Activated CD4-positive, alpha-beta T cell treated with anti-CD3 and anti-CD28 coated beads, Interleukin-2, Interleukin-4, amounts not matched to agents 100 ng/mL and 50 ng/mL, durations not matched to agents 16 hours and 8 hours (primary cell): ENCODE measurements at regions not wholly inside any gene's neighbourhood (a gene's known extent, or its start where the extent isn't known, plus 50 kb on each side); places are given as distances from the start of the nearest gene placed in this dataset.
"Not testable (repeated sequence)": the region's sequence is repeated elsewhere in the genome, so short reads cannot be mapped to it uniquely, and the experiment has no call there.

Source experiments
- DNase-seq: peaks from one replicate; pipeline ENCODE4 v3.0.0-alpha.2; 2020; ENCODE audit warnings: low spot score

DNA sequence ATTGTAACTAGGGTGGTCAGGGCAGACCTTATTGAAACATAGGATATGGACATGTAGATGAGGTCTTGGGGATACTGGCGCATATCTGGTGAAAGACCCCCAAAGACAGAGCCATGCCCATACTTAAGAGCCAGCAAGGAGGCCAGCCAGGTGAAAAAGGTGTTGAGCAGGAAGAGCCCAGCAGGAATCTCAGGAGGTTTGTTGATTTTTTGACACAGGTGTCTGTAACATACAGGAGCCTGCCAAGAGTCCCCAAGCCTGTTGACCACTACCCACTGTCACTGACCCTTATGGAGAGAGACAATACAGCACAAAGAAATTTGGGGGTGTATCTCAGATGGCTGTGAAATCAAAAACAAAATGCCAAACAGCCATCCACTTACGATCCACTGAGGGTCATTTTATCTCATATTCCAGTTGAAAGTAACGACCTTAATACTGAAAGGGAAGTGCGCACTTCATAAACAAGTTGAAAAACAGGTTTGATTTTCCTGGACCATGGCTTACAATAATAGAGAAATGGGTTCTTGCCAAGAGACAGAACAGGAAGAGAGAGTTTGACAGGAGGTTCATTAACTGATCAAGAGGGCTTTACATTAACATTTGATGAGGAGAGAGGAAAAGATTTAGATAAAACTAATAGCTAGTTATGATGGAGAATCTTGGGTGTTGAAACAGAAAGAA, 163.6 kb downstream of the GLUL start:
- DNase-seq: no peak

- no peak for DNase-seq
These were observed 165.0 kb downstream of the GLUL start for GRCh38 chr1:182226618-182227017.

GRCh38 chr1:182225755-182226154, 164.2 kb upstream of the ZNF648 start:
- DNase-seq: not testable (repeated sequence)

- DNase-seq: not testable (repeated sequence)
These were observed 160.5 kb upstream of the ZNF648 start for GRCh38 chr1:182221990-182222389.

DNA sequence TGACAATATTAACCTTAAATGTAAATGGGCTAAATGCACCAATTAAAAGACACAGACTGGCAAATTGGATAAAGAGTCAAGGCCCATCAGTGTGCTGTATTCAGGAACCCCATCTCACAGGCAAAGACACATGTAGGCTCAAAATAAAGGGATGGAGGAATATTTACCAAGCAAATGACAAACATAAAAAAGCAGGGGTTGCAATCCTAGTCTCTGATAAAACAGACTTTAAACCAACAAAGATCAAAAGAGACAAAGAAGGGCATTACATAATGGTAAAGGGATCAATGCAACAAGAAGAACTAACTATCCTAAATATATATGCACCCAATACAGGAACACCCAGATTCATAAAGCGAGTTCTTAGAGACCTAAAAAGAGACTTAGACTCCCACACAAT, 159.9 kb upstream of the ZNF648 start:
- not testable (repeated sequence) for DNase-seq

GRCh38 chr1:182217967-182218366, 156.5 kb upstream of the ZNF648 start:
- DNase-seq: no peak

DNA sequence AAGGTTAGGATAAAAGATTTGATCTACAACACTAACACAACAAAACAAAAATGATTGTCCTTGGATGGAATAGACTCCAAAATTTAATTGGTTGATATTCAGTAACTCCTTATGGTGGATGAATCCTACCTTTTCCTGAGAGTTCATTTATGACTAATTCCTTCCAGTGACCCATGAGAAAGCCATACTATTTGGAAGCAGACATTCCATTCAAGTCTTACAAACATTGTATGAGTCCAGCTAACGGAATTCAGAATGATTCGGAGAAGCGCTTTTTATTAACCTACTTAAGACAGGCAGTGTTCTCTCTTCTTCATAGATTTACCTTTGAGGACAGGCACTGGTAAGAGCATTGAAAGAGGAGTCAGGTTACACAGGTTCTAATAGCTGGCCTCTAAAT, 155.6 kb upstream of the ZNF648 start:
- no peak for DNase-seq

DNA sequence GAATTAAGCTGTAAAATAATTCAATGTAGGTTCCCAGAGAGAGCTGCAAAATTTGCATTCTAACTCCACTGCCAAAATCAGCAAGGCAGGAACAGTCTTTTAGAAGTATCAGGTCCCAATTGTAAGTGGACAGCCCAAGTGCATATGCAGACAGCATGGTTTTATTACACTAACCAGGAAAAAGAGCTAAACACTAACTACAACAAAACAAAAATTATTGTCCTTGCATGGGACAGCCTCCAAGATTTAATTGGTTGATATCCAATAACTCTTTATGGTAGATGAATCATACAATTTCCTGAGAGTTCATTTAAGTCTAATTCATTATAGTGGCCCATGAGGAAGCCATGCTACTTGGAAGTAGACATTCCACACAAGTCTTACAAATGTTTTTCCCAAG, 154.3 kb upstream of the ZNF648 start:
- no peak for DNase-seq

DNA sequence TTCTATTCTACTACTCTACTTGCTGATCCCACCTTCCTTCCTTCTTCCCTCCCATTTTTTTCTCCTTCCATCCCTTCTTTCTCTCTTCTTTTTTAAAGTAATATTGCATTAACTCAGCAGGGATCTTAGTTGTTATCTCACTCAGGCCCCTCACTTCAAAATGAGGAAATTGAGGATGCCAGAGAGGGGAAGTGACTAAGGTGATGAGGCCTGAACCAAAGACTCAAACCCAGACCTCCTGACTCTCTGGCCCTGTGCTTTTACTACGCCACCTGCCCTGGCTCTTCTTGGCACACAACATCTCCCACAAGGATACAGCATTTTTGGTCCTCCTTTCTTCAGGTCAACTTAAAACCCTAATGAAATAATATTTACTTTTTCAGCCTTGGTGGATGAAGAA, 151.7 kb upstream of the ZNF648 start:
- DNase-seq: no peak

GRCh38 chr1:182211386-182211785, 149.9 kb upstream of the ZNF648 start:
- no peak for DNase-seq

DNA sequence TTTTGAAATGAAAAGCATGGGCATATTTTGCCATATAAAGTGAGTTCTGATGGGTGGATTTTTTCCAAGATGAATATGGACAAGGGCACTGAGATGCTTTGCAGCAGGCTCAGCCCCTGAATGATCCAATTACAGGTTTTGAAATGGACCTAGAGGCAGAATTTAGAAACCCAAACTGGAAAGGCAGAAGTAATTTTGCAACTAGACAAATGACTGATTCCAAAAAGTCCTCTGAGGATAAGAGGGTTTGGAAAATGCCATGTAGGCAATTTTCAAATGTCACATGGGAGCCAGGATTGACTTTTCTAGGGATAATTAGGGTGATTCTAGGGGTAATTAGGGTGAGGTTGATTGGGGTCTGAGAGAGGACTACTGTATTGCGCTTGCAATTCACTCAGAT, 148.9 kb upstream of the ZNF648 start:
- no peak for DNase-seq

DNA sequence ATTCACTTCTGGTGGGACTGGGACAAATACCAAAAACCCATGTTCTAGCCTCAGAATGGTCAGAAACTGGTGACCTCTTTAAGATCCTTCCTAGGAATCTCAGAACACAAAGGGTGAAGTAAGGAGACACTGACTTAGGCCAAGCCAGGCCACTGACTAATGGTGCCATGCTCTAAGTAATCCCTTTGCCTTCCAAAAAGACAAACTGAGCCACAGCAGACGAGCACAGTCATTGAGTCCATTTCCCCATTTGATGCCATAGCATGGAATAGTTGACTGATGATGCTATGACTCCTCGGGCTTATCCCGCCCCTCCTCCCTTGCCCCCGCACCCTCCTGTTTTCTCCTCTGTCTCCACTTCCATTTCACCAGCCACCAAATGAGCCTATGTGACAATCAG, 145.8 kb upstream of the ZNF648 start:
- no peak for DNase-seq

DNA sequence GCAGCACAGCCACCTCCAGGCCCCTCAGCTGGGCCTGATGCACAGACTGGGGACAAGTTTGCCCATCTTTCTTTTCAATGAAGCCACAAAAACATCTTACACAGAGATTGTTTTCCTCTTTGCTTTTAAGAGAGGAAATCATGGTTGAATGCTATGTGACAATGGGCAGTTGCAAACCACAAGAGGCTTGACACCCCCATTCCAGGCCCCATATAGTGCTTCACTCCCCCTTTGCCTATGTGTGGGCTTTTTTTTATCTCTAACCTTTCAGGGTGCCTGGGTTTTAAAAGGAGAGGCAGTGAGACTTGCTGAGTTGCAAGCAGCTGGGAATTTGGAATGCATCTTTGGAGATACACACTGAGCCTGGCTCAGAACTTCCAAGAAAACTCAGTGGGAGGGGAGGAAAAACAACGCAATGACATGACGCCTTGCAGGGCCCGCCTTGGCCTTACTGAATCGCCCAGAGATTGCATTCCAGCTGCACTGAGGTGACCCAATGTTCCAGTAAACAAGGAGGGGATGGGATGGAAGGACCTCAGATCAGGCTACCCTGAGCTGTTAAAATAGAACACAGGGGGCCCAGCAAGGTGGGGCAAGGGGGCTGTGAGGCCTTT, 145.2 kb upstream of the ZNF648 start:
- no peak for DNase-seq

- no peak for DNase-seq
These were observed 144.0 kb upstream of the ZNF648 start for GRCh38 chr1:182205351-182206022.

- DNase-seq: no peak
These were observed 141.8 kb upstream of the ZNF648 start for GRCh38 chr1:182203191-182203875.

DNA sequence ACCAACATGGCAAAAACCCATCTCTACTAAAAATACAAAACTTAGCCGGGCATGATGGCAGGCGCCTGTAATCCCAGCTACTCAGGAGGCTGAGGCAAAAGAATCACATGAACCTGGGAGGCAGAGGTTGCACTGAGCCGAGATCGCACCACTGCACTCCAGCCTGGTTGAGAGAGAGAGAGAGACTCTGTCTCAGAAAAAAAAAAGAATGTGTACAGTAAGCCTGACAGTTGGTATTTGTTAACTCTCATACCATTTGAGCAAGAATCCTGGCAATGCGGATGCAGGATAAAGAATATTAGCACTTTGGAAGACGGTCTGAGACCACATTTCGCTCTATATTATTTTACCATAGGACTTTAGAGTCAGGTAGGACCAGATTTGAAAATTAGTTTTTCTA, 140.0 kb upstream of the ZNF648 start:
- DNase-seq: not testable (repeated sequence)

GRCh38 chr1:182200025-182200812, 138.7 kb upstream of the ZNF648 start:
- DNase-seq: no peak

GRCh38 chr1:182198006-182198605, 136.6 kb upstream of the ZNF648 start:
- DNase-seq: no peak

DNA sequence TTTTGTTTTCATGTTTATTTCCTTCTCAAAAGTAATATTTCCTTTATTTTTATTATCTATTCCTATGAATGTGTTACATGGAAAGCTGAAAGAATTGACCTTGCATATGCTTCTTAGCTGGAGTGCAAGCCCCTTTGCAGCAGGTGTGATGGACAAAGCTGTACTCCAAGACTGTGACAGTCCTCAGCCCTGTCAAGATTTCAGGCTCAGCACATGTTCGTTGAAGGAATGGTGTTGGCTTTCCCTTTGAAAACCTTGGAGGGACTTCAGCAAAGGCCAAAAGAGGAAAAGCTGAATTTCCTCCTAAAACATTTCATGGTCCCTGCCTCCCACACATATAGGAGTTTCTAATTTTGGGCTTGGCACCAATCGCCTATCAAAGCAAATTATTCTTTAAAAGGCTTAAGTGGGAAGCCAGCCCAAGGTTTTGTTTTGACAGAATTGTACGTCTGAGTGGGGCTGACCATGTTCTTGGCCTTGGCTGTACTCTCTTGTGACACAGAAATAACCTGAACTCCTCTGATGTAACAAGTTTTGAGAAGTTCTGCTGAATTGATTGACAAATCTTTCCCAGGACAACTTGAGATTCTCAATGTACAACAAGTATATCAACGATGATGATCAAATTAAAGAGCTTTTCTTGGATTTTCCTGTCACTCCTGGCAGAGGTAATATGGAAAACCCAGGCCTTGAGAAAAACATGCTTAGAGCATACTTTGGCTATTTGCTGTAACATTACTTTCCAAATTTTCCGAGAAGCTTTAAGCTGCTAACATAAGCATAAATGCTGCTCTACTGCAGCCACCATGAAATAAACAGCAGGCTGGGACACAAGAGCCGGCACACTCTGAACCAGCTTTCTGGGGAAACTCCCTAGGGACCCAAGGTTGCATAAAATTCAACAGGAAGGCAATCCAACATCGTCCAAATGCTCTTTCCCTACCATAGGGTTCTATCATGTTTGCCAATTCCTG, 135.7 kb upstream of the ZNF648 start:
- no peak for DNase-seq

DNA sequence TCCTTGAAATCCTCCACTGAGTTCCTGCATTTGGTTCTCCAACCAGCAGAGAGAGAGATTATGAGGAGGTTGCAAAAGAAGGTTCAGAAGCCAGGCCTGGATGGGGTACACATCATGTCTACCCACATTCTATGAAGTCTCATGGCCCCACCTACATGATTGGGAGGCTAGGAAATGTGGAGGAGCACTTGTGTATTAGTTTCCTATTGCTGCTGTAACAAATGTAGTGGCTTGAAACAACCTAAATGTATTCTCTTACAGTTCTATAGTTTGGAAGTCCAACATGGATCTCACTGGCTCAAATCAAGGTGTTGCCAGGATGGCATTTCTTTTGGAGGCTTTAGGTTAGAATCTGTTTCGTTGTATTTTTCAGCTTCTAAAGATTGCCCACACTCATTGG, 134.2 kb upstream of the ZNF648 start:
- DNase-seq: no peak
